GM21786 (cell line): ENCODE measurements at regions not wholly inside any gene's neighbourhood (a gene's known extent, or its start where the extent isn't known, plus 50 kb on each side); places are given as distances from the start of the nearest gene placed in this dataset.
"Not testable (repeated sequence)": the region's sequence is repeated elsewhere in the genome, so short reads cannot be mapped to it uniquely, and the experiment has no call there.

Experiments
- ATAC-seq: cut with Tn5 transposase; IDR thresholded peaks from one replicate; pipeline ENCODE4 v1.9.1; 2021; ENCODE audit not compliant: unreplicated experiment

DNA sequence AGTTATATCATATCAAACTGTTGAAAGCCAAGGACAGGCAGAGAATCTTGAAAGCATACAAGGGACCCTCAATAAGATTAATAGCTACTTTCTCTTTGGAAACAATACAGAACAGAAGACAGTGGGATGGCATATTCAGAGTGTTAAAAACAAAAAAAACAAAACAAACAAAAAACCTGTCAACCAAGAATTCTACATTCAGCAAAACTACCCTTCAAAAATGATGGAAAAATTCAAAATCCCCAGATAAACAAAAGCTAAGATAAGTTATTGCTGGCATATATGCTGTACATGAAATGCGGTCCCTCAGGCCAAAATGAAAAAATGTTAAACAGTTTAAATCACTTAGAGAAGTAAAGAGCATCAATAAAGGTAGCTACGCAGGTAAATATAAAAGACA, 425.1 kb downstream of the ACTL7B start:
- no peak for ATAC-seq

DNA sequence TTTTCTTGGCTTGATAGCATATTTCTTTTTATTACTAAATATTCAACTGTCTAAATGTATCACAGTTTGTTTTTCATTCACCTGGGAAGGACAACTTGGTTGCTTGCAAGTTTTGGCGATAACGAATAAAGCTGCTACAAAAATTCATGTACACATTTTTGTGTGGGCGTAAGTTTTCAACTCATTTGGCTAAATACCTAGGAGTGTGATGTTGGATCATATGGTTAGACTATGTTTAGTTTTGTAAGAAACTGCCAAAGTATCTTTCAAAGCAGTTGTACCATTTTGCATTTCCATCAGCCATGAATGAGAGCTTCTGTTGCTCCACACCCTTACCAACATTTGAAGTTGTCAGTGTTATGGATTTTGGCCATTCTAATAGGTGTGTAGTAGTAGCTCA, 428.0 kb downstream of the ACTL7B start:
- no peak for ATAC-seq

DNA sequence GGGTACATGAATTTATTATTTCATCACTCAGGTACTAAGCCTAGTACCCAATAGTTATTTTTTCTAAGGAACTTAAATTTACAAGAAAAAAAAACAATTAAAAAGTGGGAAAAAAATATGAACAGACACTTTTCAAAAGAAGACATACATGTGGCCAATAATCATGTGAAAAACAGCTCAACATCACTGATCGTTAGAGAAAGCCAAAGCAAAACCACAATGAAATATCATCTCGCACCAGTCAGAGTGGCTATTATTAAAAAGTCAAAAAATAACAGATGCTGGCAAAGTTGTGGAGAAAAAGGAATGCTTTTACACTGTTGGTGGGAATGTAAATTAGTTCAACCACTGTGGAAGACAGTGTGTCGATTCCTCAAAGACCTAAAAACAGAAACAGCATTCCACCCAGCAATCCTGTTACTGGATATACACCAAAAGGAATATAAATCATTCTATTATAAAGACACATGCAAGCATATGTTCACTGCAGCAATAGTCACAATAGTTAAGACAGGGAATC, 429.3 kb downstream of the ACTL7B start:
- ATAC-seq, result not testable (repeated sequence)

DNA sequence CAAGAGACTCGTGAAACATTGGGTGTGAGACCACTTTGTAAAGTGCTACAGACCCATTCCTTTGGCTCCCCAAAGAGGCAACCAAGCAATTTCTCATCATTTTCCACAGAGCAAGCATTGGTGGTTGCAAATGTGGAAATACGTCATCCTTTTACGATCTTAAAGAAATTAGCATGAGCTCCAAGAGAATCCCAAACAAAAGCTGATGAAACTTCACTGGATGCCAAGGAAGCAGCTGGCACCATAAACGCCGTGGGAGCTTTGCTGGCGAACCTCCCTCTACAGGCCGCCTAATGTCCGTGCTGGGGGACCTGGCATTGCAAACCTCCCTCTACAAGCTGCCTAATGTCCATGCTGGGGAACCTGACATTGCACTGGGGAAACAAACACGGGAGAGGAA, 432.4 kb downstream of the ACTL7B start:
- no peak for ATAC-seq

DNA sequence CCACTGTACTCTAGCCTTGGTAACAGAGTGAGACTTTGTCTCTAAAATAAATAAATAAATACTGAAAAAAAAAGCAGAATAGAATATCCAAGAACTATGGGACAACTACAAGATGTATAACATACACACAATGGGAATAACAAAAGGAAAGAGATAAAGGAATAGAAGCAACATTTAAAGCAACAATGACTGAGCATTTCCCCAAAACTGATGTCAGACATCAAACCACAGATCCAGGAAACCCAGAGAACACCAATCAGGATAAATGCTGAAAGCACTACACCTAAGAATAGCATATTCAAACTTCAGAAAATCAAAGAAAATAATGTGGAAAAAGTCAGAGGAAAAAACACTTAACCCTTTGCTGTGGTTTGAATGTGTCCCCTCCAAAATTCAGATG, 436.4 kb downstream of the ACTL7B start:
- no peak for ATAC-seq

DNA sequence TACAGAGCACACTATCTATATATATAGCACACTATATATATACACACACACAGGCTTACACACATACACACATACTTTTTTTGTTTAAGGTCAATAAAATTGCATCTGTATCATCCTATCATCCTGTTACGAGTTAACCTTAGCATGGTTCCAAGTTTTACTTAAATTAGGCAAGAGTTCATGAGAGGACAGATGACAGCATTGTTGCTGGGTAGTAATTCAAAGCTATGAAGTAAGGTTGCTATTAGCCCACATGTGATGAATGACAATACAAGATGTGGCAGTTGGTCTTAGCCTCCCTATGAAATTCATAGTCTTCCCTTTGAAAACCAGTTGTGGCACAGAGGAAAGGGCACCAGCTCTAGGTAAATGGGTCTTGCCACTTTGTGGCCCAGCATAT, 438.1 kb downstream of the ACTL7B start:
- no peak for ATAC-seq

DNA sequence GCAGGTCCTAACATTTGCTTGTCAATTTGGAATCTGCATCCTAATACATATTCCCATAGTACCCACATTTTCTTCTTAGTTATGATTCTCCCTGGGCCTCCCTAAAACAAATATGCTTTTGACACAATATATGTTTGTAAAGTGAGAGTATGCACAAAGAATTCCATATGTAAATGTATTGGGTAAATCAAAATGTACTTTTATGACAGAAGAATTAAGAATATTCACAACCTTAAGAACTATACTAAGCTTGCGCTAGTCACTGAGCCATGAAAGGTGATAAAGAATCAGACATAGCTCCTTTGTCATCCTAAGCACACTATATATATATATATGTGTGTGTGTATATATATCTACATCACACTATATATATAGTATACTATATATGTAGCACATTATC, 438.5 kb downstream of the ACTL7B start:
- ATAC-seq, result no peak

DNA sequence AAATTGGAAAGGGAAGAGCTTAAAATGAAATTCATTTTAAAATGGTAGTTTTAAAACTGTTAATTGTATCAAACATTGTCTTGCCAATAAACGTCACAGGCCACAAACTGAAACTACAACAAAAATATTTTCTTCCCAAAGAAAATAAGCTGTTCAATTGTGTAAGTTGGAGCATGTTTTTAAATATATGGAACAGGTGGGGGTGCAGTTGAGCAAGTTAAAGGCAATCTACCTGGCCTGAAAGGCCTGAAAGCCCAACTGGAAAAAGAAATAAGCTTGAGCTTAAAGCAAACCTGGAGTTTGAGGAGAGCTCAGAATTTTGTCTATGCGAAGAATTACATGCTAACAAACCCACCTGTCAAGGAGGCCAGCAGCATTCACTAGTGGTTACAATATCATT, 439.5 kb downstream of the ACTL7B start:
- ATAC-seq, result no peak

DNA sequence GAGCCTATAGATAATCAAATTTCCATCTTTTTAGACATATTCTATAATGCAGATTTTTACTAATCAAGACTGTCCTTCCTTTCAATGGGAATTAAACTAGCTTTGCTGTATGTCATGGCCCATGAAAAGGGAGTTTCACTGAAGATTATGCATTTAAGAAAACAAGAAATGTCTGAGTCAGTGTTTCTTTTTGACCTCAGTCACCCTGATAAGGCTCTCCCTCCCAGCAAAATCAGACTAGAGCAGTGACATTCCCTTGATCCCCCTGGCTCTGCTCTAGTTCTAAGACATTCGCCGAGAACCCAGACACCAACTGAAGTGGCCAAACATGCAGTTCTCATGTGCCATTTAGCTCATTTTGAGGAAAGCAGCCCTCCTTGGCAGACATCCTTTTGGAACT, 442.0 kb downstream of the ACTL7B start:
- no peak for ATAC-seq

DNA sequence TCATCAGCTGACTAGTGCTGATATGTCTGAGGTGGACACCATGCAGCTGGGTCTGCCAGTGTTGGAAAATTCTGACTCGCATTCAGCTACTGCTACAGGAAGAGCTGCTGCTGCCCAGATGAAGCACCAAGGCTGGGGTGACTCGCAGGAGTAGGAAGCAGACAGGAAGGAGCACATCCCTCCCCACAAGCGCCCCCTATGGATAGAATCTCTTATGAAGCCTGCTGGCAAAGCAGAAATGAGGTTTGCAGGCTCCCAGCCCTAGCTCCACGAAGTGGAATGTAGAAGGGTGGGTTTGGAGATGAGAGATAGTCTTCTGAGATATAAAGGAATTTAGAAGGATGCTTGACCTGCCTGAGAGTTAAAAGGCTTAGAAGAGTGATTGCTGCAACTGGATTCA, 443.0 kb downstream of the ACTL7B start:
- no peak for ATAC-seq

DNA sequence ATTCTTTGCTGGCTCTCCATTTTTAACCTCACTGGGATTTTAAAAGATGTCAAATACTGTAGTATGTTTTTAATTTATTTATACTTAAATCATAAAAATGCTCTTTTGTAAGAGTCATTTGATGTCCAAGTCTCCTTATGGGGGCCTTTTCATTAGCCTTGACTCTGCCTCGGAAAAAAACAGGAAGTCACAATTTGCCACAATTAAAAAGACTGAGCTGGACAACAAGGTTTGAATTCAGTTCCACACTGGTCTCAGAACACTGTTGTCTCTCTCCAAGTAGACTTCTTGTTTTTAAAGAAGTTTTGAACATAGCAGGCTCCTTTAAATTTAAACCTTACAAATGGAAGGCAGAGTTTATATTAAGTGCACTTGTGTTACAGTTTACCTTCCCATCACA, 444.2 kb downstream of the ACTL7B start:
- no peak for ATAC-seq

DNA sequence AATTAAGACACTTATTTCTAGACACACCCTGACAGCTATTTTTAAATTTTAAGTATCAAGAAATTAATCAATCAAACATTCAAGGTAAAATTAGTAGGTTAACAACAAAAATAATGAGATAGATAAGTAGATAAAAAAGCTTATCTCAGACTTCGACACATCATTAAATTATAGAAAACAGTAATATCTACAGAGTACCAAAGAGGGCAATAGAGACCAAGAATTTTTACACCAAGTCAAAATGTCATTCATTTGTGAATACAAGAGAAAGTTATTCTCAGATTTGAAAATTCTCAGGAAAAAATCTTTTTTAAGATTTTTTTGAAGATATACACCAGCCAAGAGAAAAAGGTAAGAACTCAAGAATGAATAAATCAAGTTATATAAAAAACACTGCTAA, 445.6 kb downstream of the ACTL7B start:
- ATAC-seq, result no peak

DNA sequence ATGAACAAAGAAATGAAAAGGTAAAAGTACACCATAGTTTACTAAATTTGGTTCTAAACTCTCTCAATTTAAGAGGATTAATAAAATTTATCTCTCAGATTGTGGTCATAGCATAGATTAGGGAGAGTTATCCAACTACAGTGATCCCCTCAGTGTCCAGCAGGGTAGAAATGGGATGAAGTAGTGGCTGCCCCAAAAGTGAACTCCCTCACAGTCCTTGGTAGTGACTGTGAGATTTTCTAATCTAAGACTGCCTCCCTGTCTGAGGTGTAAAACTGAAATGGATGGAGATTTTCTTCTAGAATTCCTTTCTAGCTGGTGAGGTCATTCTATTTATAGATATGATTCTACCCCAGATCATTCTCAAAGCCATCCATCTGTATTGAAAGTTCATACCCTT, 455.5 kb downstream of the ACTL7B start:
- ATAC-seq, result no peak

DNA sequence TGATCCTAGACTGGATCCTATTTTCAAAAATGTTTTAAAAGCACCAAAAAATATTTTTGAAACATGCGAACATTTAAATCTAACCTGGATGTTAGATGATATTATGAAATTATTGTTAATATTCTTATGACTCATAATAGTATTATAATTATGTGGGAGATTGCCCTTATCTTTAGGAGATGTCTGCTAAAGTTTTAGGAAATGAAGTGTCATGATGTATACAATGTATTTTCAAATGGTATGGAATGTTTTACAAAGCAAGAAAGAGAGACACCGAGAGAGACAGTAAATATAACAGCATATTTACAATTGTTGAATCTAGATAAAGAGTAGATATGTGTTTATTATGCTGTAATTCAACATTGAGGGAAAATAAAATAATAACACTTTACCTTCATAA, 455.9 kb downstream of the ACTL7B start:
- ATAC-seq, result no peak

DNA sequence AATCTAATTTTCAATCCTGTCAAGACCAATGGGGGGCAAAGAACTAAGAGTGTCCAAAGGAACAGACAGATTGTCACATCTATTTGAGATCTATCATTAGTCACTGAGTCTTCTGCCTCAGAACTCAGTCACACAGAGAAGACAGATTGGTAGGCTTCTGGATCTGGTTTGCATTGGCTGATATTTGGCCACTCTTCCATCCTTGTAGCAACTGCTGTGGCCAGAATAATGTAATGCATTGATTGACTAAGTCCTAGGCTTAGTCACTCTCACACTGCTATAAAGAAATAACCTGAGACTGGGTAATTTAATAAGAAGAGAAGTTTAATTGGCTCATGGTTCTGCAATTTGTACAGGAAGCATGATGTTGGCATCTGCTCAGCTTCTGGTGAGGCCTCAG, 458.5 kb downstream of the ACTL7B start:
- ATAC-seq, result no peak

DNA sequence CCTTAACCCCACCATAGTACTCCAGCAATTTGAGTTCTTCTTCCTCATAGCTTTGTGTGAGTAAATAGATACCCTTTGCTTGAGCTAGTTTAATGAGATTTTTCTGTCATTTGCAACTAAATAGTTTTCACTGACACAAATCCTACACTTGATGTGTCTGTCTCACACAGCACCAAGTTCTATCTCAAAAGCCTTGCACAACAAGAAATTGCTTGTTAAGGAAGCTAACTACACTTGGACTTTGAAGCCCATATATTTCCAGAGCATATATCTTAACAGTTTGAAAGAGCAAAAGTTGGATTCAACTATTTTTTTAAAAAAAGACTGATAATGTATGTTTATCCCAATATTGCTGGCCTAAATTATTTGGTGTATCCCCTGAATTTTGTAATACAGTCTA, 459.2 kb downstream of the ACTL7B start:
- ATAC-seq, result no peak

DNA sequence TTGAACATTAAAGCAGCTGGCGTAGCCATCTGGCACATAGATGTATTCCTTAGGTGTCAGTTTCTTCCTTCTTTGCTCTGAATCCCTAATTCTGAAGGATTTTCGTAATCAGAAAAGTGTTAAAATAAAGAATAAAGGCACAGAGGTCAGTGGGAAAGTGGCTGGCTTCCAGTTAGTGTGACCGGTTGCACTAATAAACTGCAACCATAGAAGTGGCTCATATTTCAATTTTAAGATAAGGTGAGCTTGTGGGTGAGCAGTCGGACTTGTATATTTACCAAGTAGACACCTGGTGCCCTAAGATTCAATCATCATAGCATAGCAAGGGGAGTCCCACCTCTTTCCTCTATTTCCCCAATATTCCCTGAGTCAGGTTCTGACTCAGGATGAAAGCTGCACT, 459.6 kb downstream of the ACTL7B start:
- ATAC-seq, result no peak

DNA sequence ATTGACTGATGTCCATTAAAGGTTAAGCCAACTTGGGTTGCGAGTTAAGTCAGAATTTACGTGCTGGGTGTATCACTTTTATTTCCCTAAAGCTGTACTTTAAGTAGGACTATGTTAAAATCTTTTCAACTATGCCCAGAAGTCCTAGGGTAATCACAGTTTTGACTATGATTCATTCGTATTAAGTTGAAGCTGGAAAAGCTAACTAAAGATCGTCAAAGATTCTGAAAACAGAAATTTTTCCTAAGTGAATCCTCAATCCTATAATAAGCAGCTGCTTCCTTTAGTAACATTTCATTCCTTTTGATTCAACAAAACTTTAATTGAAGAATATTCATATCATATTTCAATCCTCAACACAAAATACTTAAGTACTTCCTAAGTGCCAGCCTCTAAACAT, 460.4 kb downstream of the ACTL7B start:
- ATAC-seq, result no peak

DNA sequence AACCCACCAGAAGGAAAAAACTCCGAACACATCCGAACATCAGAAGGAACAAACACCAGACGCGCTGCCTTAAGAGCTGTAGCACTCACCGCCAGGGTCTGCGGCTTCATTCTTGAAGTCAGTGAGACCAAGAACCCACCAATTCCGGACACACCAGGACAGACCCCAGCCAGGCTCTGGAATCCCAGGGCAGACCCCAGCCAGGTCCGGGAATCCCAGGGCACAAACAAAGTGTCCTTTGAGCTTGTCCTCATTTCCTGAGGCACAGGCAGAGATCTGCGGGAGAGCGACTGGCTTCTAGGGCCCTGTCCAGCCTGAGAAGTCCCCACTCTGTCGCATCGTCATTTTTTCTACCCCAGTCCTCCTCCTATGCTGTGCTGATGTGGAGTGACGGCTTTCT, 461.1 kb downstream of the ACTL7B start:
- ATAC-seq, result no peak

DNA sequence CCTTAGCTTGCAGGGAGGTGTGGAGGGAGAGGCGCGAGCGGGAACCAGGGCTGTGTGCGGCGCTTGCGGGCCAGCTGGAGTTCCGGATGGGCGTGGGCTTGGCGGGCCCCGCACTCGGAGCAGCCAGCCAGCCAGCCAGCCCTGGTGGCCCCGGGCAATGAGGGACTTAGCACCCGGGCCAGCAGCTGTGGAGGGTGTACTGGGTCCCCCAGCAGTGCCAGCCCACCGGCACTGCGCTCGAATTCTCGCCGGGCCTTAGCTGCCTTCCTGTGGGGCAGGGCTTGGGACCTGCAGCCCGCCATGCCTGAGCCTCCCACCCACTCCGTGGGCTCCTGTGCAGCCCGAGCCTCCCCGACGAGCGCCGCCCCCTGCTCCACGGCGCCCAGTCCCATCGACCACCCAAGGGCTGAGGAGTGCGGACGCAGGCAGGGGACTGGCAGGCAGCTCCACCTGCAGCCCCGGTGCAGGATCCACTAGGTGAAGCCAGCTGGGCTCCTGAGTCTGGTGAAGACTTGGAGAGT, 462.2 kb downstream of the ACTL7B start:
- not testable (repeated sequence) for ATAC-seq

DNA sequence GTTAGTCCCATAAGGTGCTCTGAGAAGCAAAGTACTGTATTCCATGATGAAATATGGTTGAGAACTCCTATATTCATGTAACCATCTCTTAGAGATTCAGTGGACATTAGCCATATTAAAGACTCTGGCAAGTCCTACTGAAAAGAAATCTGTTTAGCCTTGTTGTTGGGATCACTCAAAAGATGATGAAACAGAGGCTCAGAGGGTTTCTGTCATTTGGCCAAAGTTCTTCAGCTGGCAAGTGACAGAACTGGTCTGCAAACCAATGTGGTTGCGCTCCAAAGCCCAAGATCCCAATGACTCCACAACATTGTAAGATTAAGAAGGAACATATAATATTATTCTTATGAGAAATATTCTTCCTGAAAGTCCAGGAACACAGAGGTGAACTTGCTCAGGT, 462.9 kb downstream of the ACTL7B start:
- no peak for ATAC-seq

DNA sequence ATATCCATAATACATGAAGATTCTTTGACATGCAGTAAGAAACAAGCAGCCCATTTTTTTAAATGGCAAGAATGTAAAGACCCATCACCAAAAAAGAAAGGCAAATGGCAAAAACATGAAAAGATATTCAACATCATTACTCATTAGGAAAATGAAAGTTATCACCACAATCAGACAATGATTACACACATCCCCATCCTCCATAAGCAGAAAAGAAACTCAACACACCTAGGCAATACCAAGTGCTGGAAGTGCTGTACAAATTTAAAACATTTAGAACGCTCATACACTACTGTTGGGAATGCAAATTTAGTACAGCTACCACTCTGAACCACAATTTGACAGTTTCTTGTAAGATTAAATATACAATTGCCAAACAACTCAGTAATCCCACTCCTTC, 466.7 kb downstream of the ACTL7B start:
- ATAC-seq, result no peak

DNA sequence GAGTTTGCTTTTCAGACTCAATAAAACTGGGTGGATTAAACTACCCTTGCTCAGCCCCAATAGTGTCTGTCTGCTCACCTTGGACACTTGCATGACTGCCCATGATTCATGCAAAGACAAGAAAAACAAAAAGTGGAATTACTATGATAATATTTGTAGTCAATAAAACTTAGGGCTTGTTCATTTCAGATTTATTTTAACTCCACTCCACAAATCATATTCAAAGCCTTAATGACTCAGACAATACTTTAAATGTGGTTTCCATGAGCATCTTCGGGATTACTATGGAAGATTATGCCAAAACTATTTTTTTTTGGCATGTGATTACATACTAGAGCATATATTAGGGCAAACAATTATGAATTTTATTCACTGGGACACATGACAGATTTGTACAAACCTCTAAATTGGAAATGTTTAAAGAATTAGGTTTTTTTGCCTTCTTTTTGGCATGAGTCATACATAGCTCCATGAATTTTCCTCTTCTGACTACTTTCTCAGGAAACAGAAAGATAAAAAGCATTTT, 468.9 kb downstream of the ACTL7B start:
- ATAC-seq, result no peak
